22Rv1 (cell line): ENCODE measurements at regions not wholly inside any gene's neighbourhood (a gene's known extent, or its start where the extent isn't known, plus 50 kb on each side); places are given as distances from the start of the nearest gene placed in this dataset.

Experiments
- ZFX ChIP-seq: fragments of 450-650 bp; IDR thresholded peaks from 2 replicates; pipeline ENCODE4 v1.6.1; 2017; ENCODE audit warnings: antibody characterized with exemption, borderline replicate concordance
- TF ChIP-seq, protein P1 (sequence below): fragments of 450-650 bp; IDR thresholded peaks from 2 replicates; pipeline ENCODE4 v1.5.1; 2017; ENCODE audit warnings: mild to moderate bottlenecking

DNA sequence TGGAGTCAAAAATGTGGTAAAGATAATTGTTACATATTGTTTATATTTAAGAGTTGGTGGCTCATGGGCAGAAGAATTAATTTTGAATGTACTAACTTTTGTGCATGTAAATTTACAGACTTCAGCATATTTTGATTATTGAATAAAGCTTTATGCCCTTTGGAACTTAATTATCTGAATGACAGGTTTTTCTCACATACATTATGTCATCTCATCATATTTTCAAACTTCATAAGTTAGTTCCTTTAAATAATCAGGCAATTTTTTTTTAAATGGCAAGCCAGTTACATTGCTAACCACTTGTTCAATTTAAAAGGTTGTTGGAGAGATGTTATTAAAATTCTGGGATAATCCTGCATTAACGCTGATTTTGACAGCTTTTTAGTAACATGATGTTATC, 184.6 kb upstream of the EDIL3 start:
- TF ChIP-seq, protein P1, sequence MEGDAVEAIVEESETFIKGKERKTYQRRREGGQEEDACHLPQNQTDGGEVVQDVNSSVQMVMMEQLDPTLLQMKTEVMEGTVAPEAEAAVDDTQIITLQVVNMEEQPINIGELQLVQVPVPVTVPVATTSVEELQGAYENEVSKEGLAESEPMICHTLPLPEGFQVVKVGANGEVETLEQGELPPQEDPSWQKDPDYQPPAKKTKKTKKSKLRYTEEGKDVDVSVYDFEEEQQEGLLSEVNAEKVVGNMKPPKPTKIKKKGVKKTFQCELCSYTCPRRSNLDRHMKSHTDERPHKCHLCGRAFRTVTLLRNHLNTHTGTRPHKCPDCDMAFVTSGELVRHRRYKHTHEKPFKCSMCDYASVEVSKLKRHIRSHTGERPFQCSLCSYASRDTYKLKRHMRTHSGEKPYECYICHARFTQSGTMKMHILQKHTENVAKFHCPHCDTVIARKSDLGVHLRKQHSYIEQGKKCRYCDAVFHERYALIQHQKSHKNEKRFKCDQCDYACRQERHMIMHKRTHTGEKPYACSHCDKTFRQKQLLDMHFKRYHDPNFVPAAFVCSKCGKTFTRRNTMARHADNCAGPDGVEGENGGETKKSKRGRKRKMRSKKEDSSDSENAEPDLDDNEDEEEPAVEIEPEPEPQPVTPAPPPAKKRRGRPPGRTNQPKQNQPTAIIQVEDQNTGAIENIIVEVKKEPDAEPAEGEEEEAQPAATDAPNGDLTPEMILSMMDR = no peak
- TF ChIP-seq ZFX = no peak
